ENCODE measurements at regions not wholly inside any gene's neighbourhood (a gene's known extent, or its start where the extent isn't known, plus 50 kb on each side); places are given as distances from the start of the nearest gene placed in this dataset.
A peak's percentile ranks its signal among the peaks of the same experiment; 100 is the strongest.

- H3K14ac ChIP-seq (ENCODE audit: insufficient read depth, low read length): no peak overlapping the region
- H2AK5ac ChIP-seq (ENCODE audit: insufficient read length, low read length): no peak overlapping the region
- peaks cover 3 to 5% (median 4%) of the 10 kb centered on the region in 3 experiments; a peak in 4 of 7 replicates for H3K36me3 Mint-ChIP-seq (ENCODE audit: insufficient read depth in 1 of 3, low read depth in 3 of 3)
Observed at GRCh38 chr11:37657645-37658044, 1059.6 kb upstream of the RAG2 start.

More at GRCh38 chr11:37657645-37658044, 1059.6 kb upstream of the RAG2 start:
- Histone ChIP-seq H2BK120ac (ENCODE audit: low read depth, low read length, poor library complexity, severe bottlenecking) (no peak overlapping the region), H3K9ac (ENCODE audit: extremely low read depth, insufficient read length, low read length) (no peak overlapping the region), H2AFZ (ENCODE audit: low read length) (no peak overlapping the region), H3K79me2 (ENCODE audit: insufficient read depth, low read length) (no peaks in the 10 kb centered on the region), H3K23me2 (ENCODE audit: insufficient read length, low read depth, low read length, poor library complexity, severe bottlenecking) (no peaks in the 10 kb centered on the region), H2BK15ac (ENCODE audit: low read depth, low read length) (no peak overlapping the region), H2BK12ac (ENCODE audit: insufficient read length, low read depth, low read length) (no peak overlapping the region), H3K79me1 (ENCODE audit: insufficient read depth, low read depth, low read length, poor library complexity, severe bottlenecking) (no peaks in the 10 kb centered on the region), H4K91ac (ENCODE audit: insufficient read length, low read depth, low read length) (no peak overlapping the region), H2BK5ac (ENCODE audit: insufficient read length, low read length) (no peak overlapping the region), H3K27ac (ENCODE audit: insufficient read length, low read depth, low read length) (no peak overlapping the region), H3K18ac (ENCODE audit: insufficient read length, low read depth, low read length) (no peak overlapping the region), H3K27me3 (ENCODE audit: insufficient read depth, low read length) (no peaks in the 10 kb centered on the region), H4K8ac (replicated peaks; ENCODE audit: insufficient read length, low read depth, low read length) (no peak overlapping the region), H4K5ac (ENCODE audit: insufficient read length, low read depth, low read length) (no peak overlapping the region), H3K23ac (ENCODE audit: insufficient read length, low read depth, low read length) (no peak overlapping the region), H3T11ph (ENCODE audit: low read length) (no peak overlapping the region), H4K20me1 (ENCODE audit: control insufficient read depth, insufficient read depth, insufficient read length) (no peaks in the 10 kb centered on the region), H3K4me1 (ENCODE audit: insufficient read depth, low read length) (no peaks in the 10 kb centered on the region), H3K56ac (ENCODE audit: insufficient read length, low read depth, low read length) (no peak overlapping the region), H3K4me2 (ENCODE audit: insufficient read depth, insufficient read length, low read length) (no peak overlapping the region), H3K4ac (ENCODE audit: low read depth, low read length) (no peak overlapping the region), H2BK20ac (ENCODE audit: low read depth, low read length, poor library complexity, severe bottlenecking) (no peak overlapping the region), H3K9me3 (ENCODE audit: control insufficient read depth, low read depth, low read length) (no peaks in the 10 kb centered on the region)
- Mint-ChIP-seq H3K4me1 (no peaks in the 10 kb centered on the region), H3K9me3 (peaks cover 6 to 8% of the 10 kb centered on the region in 2 experiments), H3K27ac (no peak overlapping the region), H3K4me3 (no peak overlapping the region), H3K27me3 (ENCODE audit: low read depth) (no peaks in the 10 kb centered on the region)
- TF ChIP-seq CTCF (conservative IDR thresholded peaks at IDR 0.05): peak; percentile 63
- no CpG with 5 or more reads among the region's 1 CpG for WGBS (ENCODE audit: extremely low coverage, insufficient read length, low lambda C conversion rate)
- no peak for DNase-seq
